ENCODE measurements at regions not wholly inside any gene's neighbourhood (a gene's known extent, or its start where the extent isn't known, plus 50 kb on each side); places are given as distances from the start of the nearest gene placed in this dataset.

DNA sequence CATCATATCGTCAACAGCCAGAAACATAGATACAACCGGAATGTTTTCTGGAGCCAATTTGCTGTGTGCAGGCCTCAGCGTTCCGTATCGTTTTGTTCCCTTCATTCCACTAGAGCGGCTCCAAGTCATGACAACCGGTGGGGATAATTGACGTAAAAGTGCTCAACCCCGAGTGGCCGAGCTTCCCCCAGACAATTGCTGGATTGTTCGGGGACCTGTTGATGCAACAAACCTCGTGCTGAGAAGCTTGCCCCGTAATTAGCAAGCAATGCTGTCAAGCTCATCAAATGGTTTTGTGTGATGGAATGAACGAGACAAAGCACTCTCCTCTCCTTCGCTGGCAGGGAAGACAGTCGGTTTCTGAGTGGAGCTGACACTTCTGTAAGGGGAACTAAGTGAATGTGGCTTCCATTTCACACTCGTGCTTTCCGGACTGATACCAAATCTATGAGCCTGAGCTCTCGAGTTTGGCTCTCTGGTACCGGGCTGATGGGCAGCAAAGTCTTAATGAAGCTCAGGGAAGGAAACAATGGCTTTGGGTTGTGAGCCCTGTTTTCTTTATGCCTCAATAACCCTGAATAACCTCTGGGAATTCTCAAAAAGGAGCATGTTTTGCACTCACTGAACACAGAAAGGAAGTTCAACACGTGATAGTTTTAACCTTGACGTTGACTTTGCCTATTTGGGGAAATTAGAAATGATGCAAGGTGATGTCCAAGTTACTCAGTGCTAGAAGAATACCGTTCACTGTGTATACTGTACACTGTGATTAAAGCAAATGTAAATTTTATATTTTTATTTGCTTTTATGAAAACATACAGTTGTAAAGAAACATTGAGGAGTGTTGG lies 220.5 kb downstream of the BAMBI start:
- DNase-seq: no peak
- intact Hi-C loops (cut with DNase I): no loop called here
- TF ChIP-seq, protein P1, sequence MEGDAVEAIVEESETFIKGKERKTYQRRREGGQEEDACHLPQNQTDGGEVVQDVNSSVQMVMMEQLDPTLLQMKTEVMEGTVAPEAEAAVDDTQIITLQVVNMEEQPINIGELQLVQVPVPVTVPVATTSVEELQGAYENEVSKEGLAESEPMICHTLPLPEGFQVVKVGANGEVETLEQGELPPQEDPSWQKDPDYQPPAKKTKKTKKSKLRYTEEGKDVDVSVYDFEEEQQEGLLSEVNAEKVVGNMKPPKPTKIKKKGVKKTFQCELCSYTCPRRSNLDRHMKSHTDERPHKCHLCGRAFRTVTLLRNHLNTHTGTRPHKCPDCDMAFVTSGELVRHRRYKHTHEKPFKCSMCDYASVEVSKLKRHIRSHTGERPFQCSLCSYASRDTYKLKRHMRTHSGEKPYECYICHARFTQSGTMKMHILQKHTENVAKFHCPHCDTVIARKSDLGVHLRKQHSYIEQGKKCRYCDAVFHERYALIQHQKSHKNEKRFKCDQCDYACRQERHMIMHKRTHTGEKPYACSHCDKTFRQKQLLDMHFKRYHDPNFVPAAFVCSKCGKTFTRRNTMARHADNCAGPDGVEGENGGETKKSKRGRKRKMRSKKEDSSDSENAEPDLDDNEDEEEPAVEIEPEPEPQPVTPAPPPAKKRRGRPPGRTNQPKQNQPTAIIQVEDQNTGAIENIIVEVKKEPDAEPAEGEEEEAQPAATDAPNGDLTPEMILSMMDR (IDR thresholded peaks at IDR 0.05): no peak
- no peak overlapping the region for H3K4me3 ChIP-seq
- H3K9me3 ChIP-seq: no peaks in the 10 kb centered on the region
- ATAC-seq: no peak
- H3K27me3 ChIP-seq: no peaks in the 10 kb centered on the region
- no peaks in the 10 kb centered on the region for H3K4me1 ChIP-seq
- no peaks in the 10 kb centered on the region for H3K36me3 ChIP-seq
- no peak overlapping the region for H3K27ac ChIP-seq

DNA sequence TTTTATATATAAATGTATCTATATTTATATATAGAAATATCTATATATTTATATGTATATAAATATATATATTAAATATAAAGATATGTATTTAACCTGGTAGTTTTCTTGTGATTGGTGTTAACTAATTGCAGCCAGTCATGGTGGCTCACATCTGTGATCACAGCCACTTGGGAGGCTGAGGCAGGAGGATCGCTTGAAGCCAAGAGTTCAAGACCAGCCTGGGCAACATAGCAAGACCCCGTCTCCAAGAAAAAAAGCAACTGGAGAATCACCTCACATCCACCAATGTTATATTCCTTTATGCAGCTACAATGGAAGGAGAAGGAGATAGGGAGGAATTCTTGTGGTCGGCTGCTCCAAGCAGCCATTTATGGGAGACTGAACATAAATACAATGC lies 224.9 kb downstream of the BAMBI start:
- intact Hi-C loops (cut with DNase I): no loop called here
- ATAC-seq (no peak), DNase-seq (no peak)
- no peaks in the 10 kb centered on the region for H3K9me3 ChIP-seq
- H3K36me3 ChIP-seq: no peaks in the 10 kb centered on the region
- no peaks in the 10 kb centered on the region for H3K4me1 ChIP-seq
- H3K4me3 ChIP-seq: no peak overlapping the region
- H3K27ac ChIP-seq: no peak overlapping the region
- TF ChIP-seq, protein P1 (IDR thresholded peaks at IDR 0.05): no peak
- no peaks in the 10 kb centered on the region for H3K27me3 ChIP-seq

DNA sequence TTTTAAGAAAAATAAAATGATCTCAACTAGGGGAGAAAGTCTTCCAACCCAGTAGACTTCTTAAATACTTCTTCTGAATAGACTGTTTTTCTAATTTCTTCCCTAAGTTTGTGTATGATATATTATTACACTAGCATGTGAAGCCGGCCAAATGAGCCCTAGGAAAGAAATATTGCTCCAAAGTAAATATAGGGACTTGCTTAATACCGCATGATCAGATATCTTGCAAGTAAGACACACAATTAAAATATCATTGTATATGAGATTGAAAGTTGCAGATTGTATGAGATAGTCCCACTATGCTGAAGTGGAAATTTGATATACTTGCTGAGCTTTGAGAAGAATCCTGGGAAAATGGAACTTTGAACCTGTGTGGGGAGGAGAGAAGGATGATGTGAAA lies 225.7 kb downstream of the BAMBI start:
- no peaks in the 10 kb centered on the region for H3K4me1 ChIP-seq
- TF ChIP-seq, protein P1 (IDR thresholded peaks at IDR 0.05): no peak
- no peaks in the 10 kb centered on the region for H3K36me3 ChIP-seq
- intact Hi-C loops (cut with DNase I): no loop called here
- ATAC-seq (no peak), DNase-seq (no peak)
- no peaks in the 10 kb centered on the region for H3K9me3 ChIP-seq
- H3K27me3 ChIP-seq: no peaks in the 10 kb centered on the region
- H3K4me3 ChIP-seq: no peak overlapping the region
- no peak overlapping the region for H3K27ac ChIP-seq

DNA sequence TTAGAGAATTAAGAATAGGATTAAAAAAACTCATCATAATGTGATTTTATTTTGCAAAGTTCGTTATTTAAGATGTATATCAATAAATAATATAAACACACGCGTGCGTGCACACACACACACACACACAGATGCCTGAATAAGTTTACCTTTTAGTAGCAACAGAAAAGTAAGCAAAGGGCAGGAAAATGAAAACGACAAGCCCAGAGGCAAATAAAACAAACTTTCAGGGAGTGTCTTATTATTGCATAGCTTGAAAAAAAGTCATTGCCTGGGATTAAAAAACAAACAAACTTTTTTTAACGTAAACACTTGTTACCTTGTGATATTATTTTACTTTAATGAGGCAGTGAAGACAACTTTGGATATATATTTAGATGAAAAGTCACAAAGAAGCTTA lies 226.4 kb downstream of the BAMBI start:
- H3K36me3 ChIP-seq: no peaks in the 10 kb centered on the region
- intact Hi-C loops (cut with DNase I): no loop called here
- DNase-seq: no peak
- TF ChIP-seq, protein P1 (IDR thresholded peaks at IDR 0.05): no peak
- no peaks in the 10 kb centered on the region for H3K9me3 ChIP-seq
- H3K4me3 ChIP-seq: no peak overlapping the region
- H3K4me1 ChIP-seq: no peaks in the 10 kb centered on the region
- no peaks in the 10 kb centered on the region for H3K27me3 ChIP-seq
- ATAC-seq: no peak
- H3K27ac ChIP-seq: no peak overlapping the region

DNA sequence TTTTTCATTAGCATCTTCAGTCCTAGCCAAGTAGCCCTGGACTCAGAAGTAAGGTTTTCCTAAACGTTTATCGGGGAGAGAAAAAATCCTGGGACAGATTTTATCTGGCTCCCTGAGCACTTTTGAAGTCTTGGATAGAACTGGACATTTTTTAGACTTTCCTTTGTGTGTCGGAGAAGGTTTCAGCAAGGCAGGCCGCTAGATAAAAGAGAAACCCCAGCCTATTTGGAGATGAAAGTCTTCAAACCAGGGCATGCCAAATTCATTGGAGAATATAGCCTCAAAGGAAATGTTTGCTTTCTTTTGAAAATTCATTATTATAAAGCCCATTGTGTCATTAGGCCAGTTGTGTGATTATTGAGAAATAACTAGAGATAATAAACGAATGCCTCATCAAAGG lies 228.1 kb downstream of the BAMBI start:
- TF ChIP-seq, protein P1 (IDR thresholded peaks at IDR 0.05): no peak
- Histone ChIP-seq H3K27me3 (no peaks in the 10 kb centered on the region), H3K36me3 (no peaks in the 10 kb centered on the region), H3K4me1 (no peaks in the 10 kb centered on the region), H3K4me3 (no peak overlapping the region), H3K9me3 (no peaks in the 10 kb centered on the region), H3K27ac (no peak overlapping the region)
- intact Hi-C loops (cut with DNase I): no loop called here
- DNase-seq (no peak), ATAC-seq (no peak)

Data from upper lobe of right lung (tissue), 1 donor.